HG03045 (cell line): ENCODE measurements at regions not wholly inside any gene's neighbourhood (a gene's known extent, or its start where the extent isn't known, plus 50 kb on each side); places are given as distances from the start of the nearest gene placed in this dataset.
"Not testable (repeated sequence)": the region's sequence is repeated elsewhere in the genome, so short reads cannot be mapped to it uniquely, and the experiment has no call there.

Experiments
- ATAC-seq: cut with Tn5 transposase; IDR thresholded peaks from one replicate; pipeline ENCODE4 v1.9.1; 2021; ENCODE audit warnings: mild to moderate bottlenecking, moderate library complexity; ENCODE audit not compliant: unreplicated experiment

- not testable (repeated sequence) for ATAC-seq
These were observed 65.1 kb upstream of the SLC13A1 start for GRCh38 chr7:123264820-123265219.

DNA sequence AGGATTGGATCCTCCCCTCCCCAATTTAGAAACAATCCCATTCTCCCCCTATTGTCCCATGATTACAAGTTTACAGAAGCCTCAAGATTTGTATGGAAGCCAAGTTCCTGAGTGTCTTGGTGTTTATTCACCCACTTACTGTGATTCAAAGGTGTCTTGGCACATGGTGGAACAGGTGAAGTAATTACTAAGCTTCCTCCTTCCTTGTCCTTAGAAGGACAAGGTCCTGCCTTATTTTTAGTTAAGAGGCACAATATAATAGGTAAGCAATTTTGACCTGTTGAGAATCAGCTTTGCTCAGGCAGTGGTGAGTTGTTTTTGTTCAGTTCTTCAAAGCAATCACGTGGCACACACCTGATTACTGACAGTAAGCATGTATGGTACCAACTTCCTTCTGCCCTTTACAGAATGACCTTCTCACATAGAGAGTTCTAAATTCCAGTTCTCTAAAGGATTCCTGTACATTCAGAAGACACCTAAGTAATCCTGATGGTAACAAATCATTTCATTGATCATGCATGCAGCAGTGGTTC is 60.7 kb upstream of the SLC13A1 start:
- ATAC-seq: no peak

DNA sequence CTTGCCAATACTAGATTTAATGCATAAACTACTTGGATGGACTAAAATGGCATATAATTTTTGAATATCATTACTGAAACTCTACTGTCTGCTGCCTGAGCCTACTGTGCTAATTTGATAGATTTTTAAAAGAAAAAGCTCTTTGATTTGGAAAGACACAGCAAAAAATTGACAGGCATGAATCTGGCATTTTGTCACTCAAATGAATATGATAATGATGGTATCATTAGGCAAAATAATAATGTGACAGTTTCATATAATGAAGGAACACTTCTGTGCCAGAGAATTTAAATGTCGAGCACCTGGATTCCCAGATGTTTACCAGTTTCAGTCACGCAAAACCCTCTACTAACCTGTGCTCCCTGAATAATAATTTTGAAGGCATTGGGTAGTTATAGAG is 60.0 kb upstream of the SLC13A1 start:
- no peak for ATAC-seq
